Transverse colon (tissue), 4 donors: ENCODE measurements at regions not wholly inside any gene's neighbourhood (a gene's known extent, or its start where the extent isn't known, plus 50 kb on each side); places are given as distances from the start of the nearest gene placed in this dataset.

Experiments used
- CTCF ChIP-seq, 5 experiments: fragments of 200-600 bp in 3 of 5; fragments of 450-650 bp in 2 of 5; sonication (generic) in 3 of 5; IDR thresholded peaks; 1 replicate in 2 of 5; 2 replicates in 3 of 5; pipeline ENCODE4 v1.5.1; 2016 to 2017; ENCODE audit warnings: antibody characterized with exemption in 5 of 5, inconsistent platforms in 3 of 5, mild to moderate bottlenecking in 2 of 5, moderate library complexity in 1 of 5
- EP300 ChIP-seq: sonication (generic); formaldehyde crosslinking; IDR thresholded peaks from one replicate; pipeline ENCODE4 v1.6.1; 2017; ENCODE audit warnings: antibody characterized with exemption, low read depth
- POLR2A ChIP-seq: fragments of 450-650 bp; IDR thresholded peaks from one replicate; pipeline ENCODE4 v1.6.1; 2016; ENCODE audit warnings: antibody characterized with exemption, mild to moderate bottlenecking, moderate library complexity
- POLR2AphosphoS5 ChIP-seq, 3 donors: sonication (generic); formaldehyde crosslinking; IDR thresholded peaks; one replicate each; pipeline ENCODE4 v1.6.1; 2016; ENCODE audit warnings: antibody characterized with exemption in 3 of 3

DNA sequence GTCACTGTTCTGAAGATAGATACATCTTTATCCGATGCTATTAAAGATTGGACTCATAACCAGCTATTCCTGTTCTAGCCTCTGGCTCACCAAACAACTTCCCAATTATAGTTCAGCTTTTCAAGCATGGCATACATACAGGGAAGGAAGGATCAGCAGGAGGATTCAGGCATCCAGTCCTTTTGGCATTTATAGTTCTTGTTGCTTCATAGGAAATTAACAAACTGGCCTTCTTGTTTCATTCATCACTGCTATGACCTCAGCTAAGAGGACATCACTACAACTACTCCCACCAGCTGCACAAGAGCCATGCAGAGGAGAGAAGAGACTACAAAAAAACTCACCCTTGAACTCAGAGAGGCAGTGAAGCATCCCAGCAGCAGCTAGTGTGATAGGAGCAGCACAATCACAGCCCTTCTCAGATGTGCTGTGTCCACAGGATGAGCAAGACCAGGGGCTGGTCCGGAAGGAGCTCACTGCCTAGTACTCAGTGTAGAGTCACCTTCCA is 100.5 kb downstream of the SPTSSA start:
- TF ChIP-seq CTCF (IDR thresholded peaks at IDR 0.05) (no peak), EP300 (no peak), POLR2AphosphoS5 (IDR thresholded peaks at IDR 0.05) (no peak), POLR2A (no peak)
